Fibroblast of villous mesenchyme (primary cell): ENCODE measurements at regions not wholly inside any gene's neighbourhood (a gene's known extent, or its start where the extent isn't known, plus 50 kb on each side); places are given as distances from the start of the nearest gene placed in this dataset.

ENCODE experiments used
- DNase-seq: peaks from one replicate; pipeline ENCODE4 v3.0.0-alpha.2; 2010; ENCODE audit warnings: low read depth
- H3K4me3 ChIP-seq: 2 replicates; pipeline ENCODE4 v1.5.1; 2011; ENCODE audit warnings: low read depth, mild to moderate bottlenecking, low read length
- CTCF ChIP-seq: IDR thresholded peaks from 2 replicates; pipeline ENCODE4 v1.5.1; 2012; ENCODE audit warnings: low read depth, mild to moderate bottlenecking, low read length; ENCODE audit not compliant: insufficient read depth

GRCh38 chr10:42998481-42999384 is 78.1 kb upstream of the RET start:
- H3K4me3 ChIP-seq = no peak overlapping the region
- no peak for DNase-seq
- TF ChIP-seq CTCF = no peak

DNA sequence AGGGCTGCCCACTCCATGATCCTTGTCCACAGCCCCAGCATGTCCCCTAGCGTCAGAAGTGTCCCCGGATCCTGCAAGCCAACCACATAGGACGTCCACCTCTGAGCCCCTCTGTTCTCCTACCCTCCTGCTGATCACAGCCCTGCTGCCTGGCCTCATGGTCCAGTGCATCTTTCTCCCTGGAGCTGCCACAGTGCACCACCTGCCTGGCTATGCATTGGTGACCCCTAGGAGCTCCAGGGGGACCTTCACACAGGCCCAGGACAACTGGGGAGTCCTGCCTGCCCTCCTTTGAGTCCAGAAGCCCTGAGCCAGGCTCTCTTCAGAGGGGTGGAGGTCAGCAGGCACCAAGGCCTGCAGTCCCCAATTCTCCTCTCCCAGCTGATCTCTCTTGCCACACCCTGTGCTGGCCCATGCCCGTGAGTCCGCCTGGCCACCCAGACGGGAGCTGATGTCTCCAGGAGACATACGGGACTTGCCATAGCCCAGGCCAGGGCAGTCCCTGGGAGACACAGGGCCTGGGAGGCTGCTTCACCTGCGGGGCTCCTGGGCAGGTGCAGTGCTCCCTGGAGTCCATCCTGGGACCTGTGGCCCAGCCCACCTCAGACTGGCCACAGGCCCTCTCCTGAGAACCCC is 77.4 kb upstream of the RET start:
- TF ChIP-seq CTCF = no peak
- no peak for DNase-seq
- no peak overlapping the region for H3K4me3 ChIP-seq

GRCh38 chr10:43000021-43000411 is 76.9 kb upstream of the RET start:
- no peak for TF ChIP-seq CTCF
- H3K4me3 ChIP-seq = no peak overlapping the region
- no peak for DNase-seq

GRCh38 chr10:43000651-43001426 is 76.0 kb upstream of the RET start:
- no peak for TF ChIP-seq CTCF
- DNase-seq = no peak
- no peak overlapping the region for H3K4me3 ChIP-seq

DNA sequence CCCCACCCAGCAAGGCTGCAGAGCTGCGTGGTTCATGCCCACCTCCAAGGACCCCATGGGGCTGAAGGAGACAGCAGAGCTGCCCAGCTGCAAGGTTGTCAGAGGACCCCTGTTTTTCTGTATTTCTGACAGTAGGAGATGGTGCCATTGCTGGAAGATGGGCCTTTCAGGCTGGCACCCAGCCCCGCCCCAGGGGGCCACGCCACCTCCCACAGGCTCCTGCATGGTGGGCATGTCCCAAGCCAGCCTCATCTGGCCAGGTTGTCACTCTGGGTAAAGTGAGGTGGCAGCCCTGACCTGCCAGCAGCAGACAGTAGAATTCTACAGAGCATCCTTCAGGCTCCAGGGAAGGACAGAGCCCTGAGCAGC is 75.5 kb upstream of the RET start:
- DNase-seq = no peak
- no peak overlapping the region for H3K4me3 ChIP-seq
- no peak for TF ChIP-seq CTCF

DNA sequence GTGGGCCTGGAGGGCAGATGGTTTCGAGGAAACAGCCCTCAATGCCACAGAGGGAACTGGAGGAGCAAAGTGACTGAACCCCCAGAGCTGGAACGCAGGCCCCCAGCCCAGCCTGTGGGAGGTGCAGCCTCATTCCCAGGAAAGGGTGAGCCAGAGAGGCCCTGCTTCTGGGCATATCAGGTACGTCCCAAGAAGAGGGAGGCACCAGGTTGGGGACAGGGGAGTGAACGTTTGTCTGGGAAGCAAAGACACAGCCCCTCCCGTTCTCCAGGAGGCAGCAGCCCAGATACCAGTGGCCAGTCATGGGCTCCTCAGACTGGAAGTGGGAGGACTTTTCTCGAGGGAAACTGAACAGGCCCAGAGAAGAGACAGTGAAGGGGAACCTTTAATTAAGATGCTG is 74.3 kb upstream of the RET start:
- no peak for TF ChIP-seq CTCF
- DNase-seq = no peak
- H3K4me3 ChIP-seq = no peak overlapping the region
